Endodermal cell (in vitro differentiated cells): ENCODE measurements at regions not wholly inside any gene's neighbourhood (a gene's known extent, or its start where the extent isn't known, plus 50 kb on each side); places are given as distances from the start of the nearest gene placed in this dataset.

Experiments
- DNase-seq: peaks from one replicate; pipeline ENCODE4 v3.0.0-alpha.2; 2017
- H3K27ac ChIP-seq: 2 replicates; pipeline ENCODE4 v1.5.1; 2013; ENCODE audit warnings: mild to moderate bottlenecking, low read depth, low read length, moderate library complexity
- H3K27me3 ChIP-seq: 2 replicates; pipeline ENCODE4 v1.6.1; 2013; ENCODE audit warnings: mild to moderate bottlenecking, low read length, moderate library complexity; ENCODE audit not compliant: insufficient read depth, control insufficient read depth, poor library complexity, severe bottlenecking
- H3K36me3 ChIP-seq: 2 replicates; pipeline ENCODE4 v1.7.0; 2013; ENCODE audit warnings: mild to moderate bottlenecking, low read length, moderate library complexity; ENCODE audit not compliant: control insufficient read depth, insufficient read depth
- H3K4me1 ChIP-seq: one replicate; pipeline ENCODE4 v1.7.0; 2013; ENCODE audit warnings: low read length; ENCODE audit not compliant: control insufficient read depth, insufficient read depth
- H3K4me3 ChIP-seq: 2 replicates; pipeline ENCODE4 v1.5.1; 2013; ENCODE audit warnings: mild to moderate bottlenecking, low read length, moderate library complexity
- H3K9ac ChIP-seq: 2 replicates; pipeline ENCODE4 v1.6.1; 2013; ENCODE audit warnings: mild to moderate bottlenecking, low read length, moderate library complexity; ENCODE audit not compliant: poor library complexity, severe bottlenecking; ENCODE audit errors: extremely low read depth
- H3K9me3 ChIP-seq: 2 replicates; pipeline ENCODE4 v1.6.1; 2013; ENCODE audit warnings: mild to moderate bottlenecking, low read length, moderate library complexity; ENCODE audit not compliant: control insufficient read depth
- H3K27ac Mint-ChIP-seq: 2 replicates; pipeline ENCODE4 v1.8.0; 2020; ENCODE audit warnings: mixed read lengths
- H3K27me3 Mint-ChIP-seq: 2 replicates; pipeline ENCODE4 v1.8.0; 2021; ENCODE audit warnings: mild to moderate bottlenecking, mixed read lengths; ENCODE audit not compliant: insufficient read depth
- H3K36me3 Mint-ChIP-seq: 2 replicates; pipeline ENCODE4 v1.8.0; 2020; ENCODE audit warnings: low read depth, mixed read lengths
- H3K4me1 Mint-ChIP-seq: 2 replicates; pipeline ENCODE4 v1.8.0; 2020; ENCODE audit warnings: mixed read lengths
- H3K4me3 Mint-ChIP-seq: 2 replicates; pipeline ENCODE4 v1.8.0; 2020; ENCODE audit warnings: mild to moderate bottlenecking, moderate library complexity, mixed read lengths
- H3K9me3 Mint-ChIP-seq: 2 replicates; pipeline ENCODE4 v1.8.0; 2020; ENCODE audit warnings: mild to moderate bottlenecking, mixed read lengths
- WGBS, 2 experiments: methylation state at CpG; one replicate each; pipeline versions ENCODE4 v1.1.5 to v1.1.7; 2013; ENCODE audit warnings: missing lambda C conversion rate in 2 of 2, mixed read lengths in 1 of 2; ENCODE audit not compliant: insufficient coverage in 1 of 2, insufficient read length in 1 of 2; 5-methylcytosine and 5-hydroxymethylcytosine counted together
- TF ChIP-seq, protein P1 (sequence below): fragments of 200-600 bp; sonication (generic); conservative IDR thresholded peaks from 2 replicates; pipeline ENCODE4 v1.5.0; 2021; ENCODE audit warnings: antibody characterized with exemption, mild to moderate bottlenecking

DNA sequence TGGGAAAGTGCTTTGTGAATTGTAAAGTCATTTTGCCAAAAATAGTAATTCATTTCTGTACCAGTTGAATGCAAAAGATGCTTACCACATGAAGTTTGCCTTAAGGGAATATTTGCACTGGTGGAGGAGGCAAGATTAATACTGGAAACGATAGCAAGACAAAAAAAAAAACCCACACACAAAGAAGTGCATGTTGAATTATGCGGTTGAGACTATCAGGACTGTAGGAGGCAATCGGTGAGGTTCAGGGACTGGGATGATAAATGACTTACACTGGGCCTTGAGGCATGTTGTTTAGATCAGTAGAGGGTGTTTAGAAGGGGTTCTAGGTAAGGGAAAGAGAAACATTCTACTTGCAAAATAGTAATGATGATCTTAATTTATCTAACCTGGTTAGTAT is 142.2 kb upstream of the HMGA2 start:
- no peak overlapping the region for H3K27ac Mint-ChIP-seq
- no peaks in the 10 kb centered on the region for H3K27me3 Mint-ChIP-seq
- Histone ChIP-seq H3K36me3 (no peaks in the 10 kb centered on the region), H3K4me1 (no peaks in the 10 kb centered on the region), H3K9me3 (no peaks in the 10 kb centered on the region), H3K27me3 (no peaks in the 10 kb centered on the region), H3K27ac (no peak overlapping the region), H3K9ac (no peak overlapping the region), H3K4me3 (no peak overlapping the region)
- no peak for DNase-seq
- peaks cover 10% of the 10 kb centered on the region for H3K9me3 Mint-ChIP-seq
- TF ChIP-seq, protein P1, sequence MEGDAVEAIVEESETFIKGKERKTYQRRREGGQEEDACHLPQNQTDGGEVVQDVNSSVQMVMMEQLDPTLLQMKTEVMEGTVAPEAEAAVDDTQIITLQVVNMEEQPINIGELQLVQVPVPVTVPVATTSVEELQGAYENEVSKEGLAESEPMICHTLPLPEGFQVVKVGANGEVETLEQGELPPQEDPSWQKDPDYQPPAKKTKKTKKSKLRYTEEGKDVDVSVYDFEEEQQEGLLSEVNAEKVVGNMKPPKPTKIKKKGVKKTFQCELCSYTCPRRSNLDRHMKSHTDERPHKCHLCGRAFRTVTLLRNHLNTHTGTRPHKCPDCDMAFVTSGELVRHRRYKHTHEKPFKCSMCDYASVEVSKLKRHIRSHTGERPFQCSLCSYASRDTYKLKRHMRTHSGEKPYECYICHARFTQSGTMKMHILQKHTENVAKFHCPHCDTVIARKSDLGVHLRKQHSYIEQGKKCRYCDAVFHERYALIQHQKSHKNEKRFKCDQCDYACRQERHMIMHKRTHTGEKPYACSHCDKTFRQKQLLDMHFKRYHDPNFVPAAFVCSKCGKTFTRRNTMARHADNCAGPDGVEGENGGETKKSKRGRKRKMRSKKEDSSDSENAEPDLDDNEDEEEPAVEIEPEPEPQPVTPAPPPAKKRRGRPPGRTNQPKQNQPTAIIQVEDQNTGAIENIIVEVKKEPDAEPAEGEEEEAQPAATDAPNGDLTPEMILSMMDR: no peak
- WGBS, 2 experiments: 50 to 100% methylated on average over 1 to 2 of the region's 3 CpGs
- no peaks in the 10 kb centered on the region for H3K4me1 Mint-ChIP-seq
- H3K4me3 Mint-ChIP-seq: no peak overlapping the region
- H3K36me3 Mint-ChIP-seq: no peaks in the 10 kb centered on the region

DNA sequence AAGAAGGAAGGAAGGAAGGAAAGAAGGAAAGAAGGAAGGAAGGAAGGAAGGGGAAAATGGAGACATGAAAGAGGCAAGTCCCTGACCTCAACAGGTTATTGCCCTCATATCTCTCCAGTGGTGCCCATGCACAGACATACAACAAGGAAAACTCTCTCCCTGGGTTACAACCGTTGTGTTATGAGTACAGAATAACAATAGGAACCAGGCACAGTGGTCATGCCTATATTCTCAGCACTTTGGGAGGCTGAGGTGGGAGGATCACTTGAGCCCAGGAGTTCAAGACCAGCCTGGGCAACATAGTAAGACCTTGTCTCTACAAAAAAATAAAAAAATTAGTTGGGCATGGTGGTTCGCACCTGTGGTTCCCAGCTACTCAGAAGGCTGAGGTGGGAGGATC is 139.4 kb upstream of the HMGA2 start:
- no peaks in the 10 kb centered on the region for H3K27me3 Mint-ChIP-seq
- H3K4me3 Mint-ChIP-seq: no peak overlapping the region
- Histone ChIP-seq H3K27me3 (no peaks in the 10 kb centered on the region), H3K27ac (no peak overlapping the region), H3K4me3 (no peak overlapping the region), H3K9me3 (no peaks in the 10 kb centered on the region), H3K36me3 (no peaks in the 10 kb centered on the region), H3K9ac (no peak overlapping the region), H3K4me1 (no peaks in the 10 kb centered on the region)
- WGBS, 2 experiments: 97 to 100% methylated on average over 1 to 2 of the region's 2 CpGs
- no peaks in the 10 kb centered on the region for H3K4me1 Mint-ChIP-seq
- no peak for DNase-seq
- TF ChIP-seq, protein P1: no peak
- H3K27ac Mint-ChIP-seq: no peak overlapping the region
- H3K9me3 Mint-ChIP-seq: no peaks in the 10 kb centered on the region
- H3K36me3 Mint-ChIP-seq: no peaks in the 10 kb centered on the region

DNA sequence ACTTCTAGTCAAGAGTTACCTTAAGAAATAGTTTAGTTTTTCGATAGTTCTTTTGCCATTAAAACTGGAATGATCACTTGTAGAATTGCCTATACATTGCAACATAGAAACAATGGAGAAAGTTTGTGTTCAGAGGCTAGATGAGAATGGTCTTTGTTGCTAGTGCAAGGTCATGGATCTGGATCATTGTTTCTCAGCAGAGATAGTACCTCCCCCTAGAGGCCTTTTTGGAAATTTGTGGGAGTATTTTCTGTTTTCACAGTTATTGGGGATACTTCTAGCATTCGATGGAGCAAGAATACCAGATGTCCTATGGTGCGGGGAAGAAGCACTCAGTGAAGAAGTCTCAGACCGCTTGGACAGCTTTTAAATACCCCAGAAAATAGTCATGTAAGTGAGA is 138.8 kb upstream of the HMGA2 start:
- no peaks in the 10 kb centered on the region for H3K36me3 Mint-ChIP-seq
- H3K27me3 ChIP-seq: no peaks in the 10 kb centered on the region
- no peaks in the 10 kb centered on the region for H3K4me1 Mint-ChIP-seq
- no peaks in the 10 kb centered on the region for H3K9me3 Mint-ChIP-seq
- no peaks in the 10 kb centered on the region for H3K9me3 ChIP-seq
- H3K4me3 Mint-ChIP-seq: no peak overlapping the region
- H3K27ac Mint-ChIP-seq: no peak overlapping the region
- 77 to 86% methylated on average over 1 to 4 of the region's 4 CpGs for WGBS, 2 experiments
- H3K4me3 ChIP-seq: no peak overlapping the region
- no peaks in the 10 kb centered on the region for H3K4me1 ChIP-seq
- TF ChIP-seq, protein P1: peak; percentile 83
- DNase-seq: no peak
- no peaks in the 10 kb centered on the region for H3K36me3 ChIP-seq
- peaks cover 1% of the 10 kb centered on the region for H3K27me3 Mint-ChIP-seq
- no peak overlapping the region for H3K9ac ChIP-seq
- H3K27ac ChIP-seq: no peak overlapping the region
